Keratinocyte (primary cell): ENCODE measurements at regions not wholly inside any gene's neighbourhood (a gene's known extent, or its start where the extent isn't known, plus 50 kb on each side); places are given as distances from the start of the nearest gene placed in this dataset.

Source experiments
- DNase-seq: peaks from one replicate; pipeline ENCODE4 v3.0.0-alpha.2; 2011; ENCODE audit warnings: low read depth, missing footprints, low spot score
- FAIRE-seq: peaks from 2 replicates; lab custom pipeline; 2011; peaks lifted over from hg19 to GRCh38; lab: Jason Lieb, UNC
- H2AFZ ChIP-seq: 2 replicates; pipeline ENCODE4 v1.6.0; 2012; ENCODE audit warnings: low read length, control low read depth, inconsistent platforms; ENCODE audit not compliant: control insufficient read depth
- H3K27ac ChIP-seq: 2 replicates; pipeline ENCODE4 v1.5.1; 2011; ENCODE audit warnings: low read length; ENCODE audit not compliant: control insufficient read depth, insufficient read depth
- H3K27me3 ChIP-seq: 3 replicates; pipeline ENCODE4 v1.6.0; 2011; ENCODE audit warnings: low read length; ENCODE audit not compliant: control insufficient read depth, insufficient read depth; ENCODE audit errors: extremely low read depth
- H3K36me3 ChIP-seq, 2 experiments: 2 replicates in 1 of 2; 3 replicates in 1 of 2; pipeline ENCODE4 v1.5.1; 2011; ENCODE audit warnings: low read length in 2 of 2, mild to moderate bottlenecking in 1 of 2; ENCODE audit not compliant: control insufficient read depth in 2 of 2, insufficient read depth in 2 of 2; ENCODE audit errors: extremely low read depth in 1 of 2
- H3K4me1 ChIP-seq: 3 replicates; pipeline ENCODE4 v1.5.1; 2011; ENCODE audit warnings: low read length; ENCODE audit not compliant: control insufficient read depth, insufficient read depth; ENCODE audit errors: extremely low read depth
- H3K4me2 ChIP-seq: 3 replicates; pipeline ENCODE4 v1.6.0; 2011; ENCODE audit warnings: low read depth, low read length; ENCODE audit not compliant: control insufficient read depth, insufficient read depth; ENCODE audit errors: extremely low read depth
- H3K4me3 ChIP-seq, 3 experiments: fragments of 200-600 bp in 1 of 3; sonication (generic) in 1 of 3; 2 replicates in 2 of 3; 3 replicates in 1 of 3; pipeline ENCODE4 v1.5.1; 2011 to 2016; ENCODE audit warnings: low read length in 3 of 3, mild to moderate bottlenecking in 3 of 3, control low read depth in 2 of 3, inconsistent platforms in 1 of 3, low read depth in 1 of 3, mixed read lengths in 1 of 3, mixed run types in 1 of 3, moderate library complexity in 1 of 3; ENCODE audit not compliant: control insufficient read depth in 2 of 3, insufficient read depth in 2 of 3; ENCODE audit errors: extremely low read depth in 1 of 3
- H3K79me2 ChIP-seq: 2 replicates; pipeline ENCODE4 v1.6.0; 2012; ENCODE audit warnings: low read length; ENCODE audit not compliant: control insufficient read depth, insufficient read depth
- H3K9ac ChIP-seq: 3 replicates; pipeline ENCODE4 v1.6.0; 2011; ENCODE audit warnings: low read length; ENCODE audit not compliant: control insufficient read depth, insufficient read depth; ENCODE audit errors: extremely low read depth
- H3K9me1 ChIP-seq: 3 replicates; pipeline ENCODE4 v1.6.0; 2011; ENCODE audit warnings: low read length; ENCODE audit not compliant: control insufficient read depth, insufficient read depth; ENCODE audit errors: extremely low read depth
- H3K9me3 ChIP-seq: 2 replicates; pipeline ENCODE4 v1.5.1; 2012; ENCODE audit warnings: low read depth, low read length; ENCODE audit not compliant: control insufficient read depth
- H4K20me1 ChIP-seq: 3 replicates; pipeline ENCODE4 v1.6.0; 2011; ENCODE audit warnings: low read length; ENCODE audit not compliant: control insufficient read depth, insufficient read depth; ENCODE audit errors: extremely low read depth
- CTCF ChIP-seq, 3 experiments: IDR thresholded peaks in 1 of 3; conservative IDR thresholded peaks in 1 of 3; optimal IDR thresholded peaks in 1 of 3; 2 replicates in 2 of 3; 3 replicates in 1 of 3; pipeline versions ENCODE3 to v1.5.1; 2011; ENCODE audit warnings: low read length in 3 of 3, mild to moderate bottlenecking in 3 of 3, moderate library complexity in 2 of 3, control low read depth in 1 of 3, inconsistent platforms in 1 of 3; ENCODE audit not compliant: insufficient read depth in 2 of 3; ENCODE audit errors: extremely low read depth in 1 of 3
- EZH2 ChIP-seq: IDR thresholded peaks from one replicate; pipeline ENCODE4 v1.6.1; 2012; ENCODE audit warnings: inconsistent platforms, mild to moderate bottlenecking, low read length, moderate library complexity
- dilution Hi-C: fragments of 300-500 bp; cut with MboI; formaldehyde crosslinking; loops from one replicate; pipeline ENCODE4 v1.7.0; 2020; ENCODE audit warnings: low sequenced_read_pairs; ENCODE audit not compliant: extremely low pct_ligation_motif_present

DNA sequence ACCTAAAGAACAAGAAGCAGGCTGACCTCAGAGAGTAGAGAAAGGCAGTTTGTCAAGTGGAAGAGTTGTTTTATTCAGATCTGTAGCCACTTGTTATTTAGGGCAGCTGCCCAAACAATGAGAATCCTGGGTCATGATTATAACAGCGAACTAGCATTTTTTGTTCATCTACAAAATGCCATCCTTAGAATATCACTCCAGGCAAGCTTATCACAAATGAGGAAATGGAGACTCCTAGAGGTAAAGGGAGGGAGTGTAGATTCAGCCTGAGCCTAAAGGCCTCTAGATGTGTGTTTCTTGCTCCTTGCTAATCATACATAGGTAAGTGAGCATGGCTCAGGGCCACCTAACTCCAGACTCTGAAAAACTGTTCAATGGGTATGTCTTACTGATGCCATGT, 126.1 kb downstream of the HNMT start:
- H3K27ac ChIP-seq, result no peak overlapping the region
- H2AFZ ChIP-seq, result no peak overlapping the region
- H3K27me3 ChIP-seq, result no peaks in the 10 kb centered on the region
- DNase-seq (no peak), FAIRE-seq (peak; percentile 96)
- H4K20me1 ChIP-seq, result no peaks in the 10 kb centered on the region
- dilution Hi-C loops, result no loop called here
- no peaks in the 10 kb centered on the region for H3K9me3 ChIP-seq
- no peak for TF ChIP-seq EZH2
- TF ChIP-seq CTCF (optimal IDR thresholded peaks at IDR 0.05 in 1 of 3, IDR thresholded peaks at IDR 0.05 in 1 of 3, conservative IDR thresholded peaks at IDR 0.05 in 1 of 3; ENCODE audit: extremely low read depth in 1 of 3, insufficient read depth in 2 of 3, low read length in 3 of 3), result peak; percentile 65 to 80 (median 79)
- H3K9me1 ChIP-seq, result no peaks in the 10 kb centered on the region
- no peaks in the 10 kb centered on the region for H3K79me2 ChIP-seq
- no peak overlapping the region for H3K4me2 ChIP-seq
- H3K4me3 ChIP-seq, result no peak overlapping the region
- peaks cover 13% of the 10 kb centered on the region for H3K4me1 ChIP-seq
- H3K9ac ChIP-seq, result no peak overlapping the region
- H3K36me3 ChIP-seq, result no peaks in the 10 kb centered on the region

- Histone ChIP-seq H3K4me1 (no peaks in the 10 kb centered on the region), H3K9me3 (no peaks in the 10 kb centered on the region), H3K9me1 (no peaks in the 10 kb centered on the region), H3K4me2 (no peak overlapping the region), H2AFZ (no peak overlapping the region), H3K4me3 (no peak overlapping the region), H3K27ac (no peak overlapping the region), H3K27me3 (no peaks in the 10 kb centered on the region), H3K9ac (no peak overlapping the region), H3K36me3 (no peaks in the 10 kb centered on the region), H3K79me2 (no peaks in the 10 kb centered on the region), H4K20me1 (no peaks in the 10 kb centered on the region)
- FAIRE-seq (no peak), DNase-seq (no peak)
- dilution Hi-C loops, result no loop called here
- TF ChIP-seq EZH2 (no peak), CTCF (optimal IDR thresholded peaks at IDR 0.05 in 1 of 3, IDR thresholded peaks at IDR 0.05 in 1 of 3, conservative IDR thresholded peaks at IDR 0.05 in 1 of 3; ENCODE audit: extremely low read depth in 1 of 3, insufficient read depth in 2 of 3, low read length in 3 of 3) (no peak)
Measured at GRCh38 chr2:138093455-138093854, 129.2 kb downstream of the HNMT start.
